GM12874 (cell line): ENCODE measurements at regions not wholly inside any gene's neighbourhood (a gene's known extent, or its start where the extent isn't known, plus 50 kb on each side); places are given as distances from the start of the nearest gene placed in this dataset.

Experiments used
- CTCF ChIP-seq: IDR thresholded peaks from 2 replicates; pipeline ENCODE4 v1.5.1; 2011; ENCODE audit warnings: low read depth, mild to moderate bottlenecking, control low read depth, low read length, moderate library complexity; ENCODE audit not compliant: insufficient read depth

DNA sequence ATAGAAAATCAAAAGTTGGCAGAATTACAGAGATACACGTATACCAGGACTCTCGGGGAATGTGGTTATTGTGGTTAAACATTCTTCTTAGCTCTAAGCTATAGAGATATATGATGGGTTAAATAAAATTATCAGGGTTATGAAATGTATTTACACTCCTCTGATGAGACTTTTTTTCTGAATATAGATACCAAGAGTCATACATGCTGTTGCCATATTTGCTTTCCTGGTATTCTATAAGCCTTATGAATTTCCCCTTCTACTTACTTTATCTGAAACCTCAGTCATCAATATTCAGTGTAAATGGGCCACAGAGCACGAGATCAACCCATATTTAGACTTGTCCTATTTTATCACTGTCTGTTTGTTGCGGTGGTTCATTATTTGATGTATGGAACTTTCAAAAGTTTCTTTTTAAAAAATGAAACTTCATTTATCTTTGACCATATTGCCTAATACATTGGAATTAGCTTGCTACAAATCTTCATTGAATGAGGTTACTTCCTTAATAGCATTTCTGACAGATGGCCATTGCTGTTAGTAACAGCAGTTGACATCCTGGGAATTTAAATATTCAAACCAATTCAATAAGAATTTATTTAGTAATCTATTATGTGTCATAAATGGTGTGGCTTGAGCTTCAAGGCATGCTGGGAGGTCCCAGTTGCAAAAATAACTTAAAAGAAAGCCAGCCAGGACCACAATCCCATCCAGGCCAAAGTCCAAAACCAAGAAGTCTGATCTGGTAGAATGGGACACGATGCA is 393.5 kb downstream of the PCNX1 start:
- no peak for TF ChIP-seq CTCF

- no peak for TF ChIP-seq CTCF
Observed at GRCh38 chr14:71301611-71302010, 394.4 kb downstream of the PCNX1 start.

- TF ChIP-seq CTCF = no peak
Observed at GRCh38 chr14:71304690-71305089, 397.4 kb downstream of the PCNX1 start.

DNA sequence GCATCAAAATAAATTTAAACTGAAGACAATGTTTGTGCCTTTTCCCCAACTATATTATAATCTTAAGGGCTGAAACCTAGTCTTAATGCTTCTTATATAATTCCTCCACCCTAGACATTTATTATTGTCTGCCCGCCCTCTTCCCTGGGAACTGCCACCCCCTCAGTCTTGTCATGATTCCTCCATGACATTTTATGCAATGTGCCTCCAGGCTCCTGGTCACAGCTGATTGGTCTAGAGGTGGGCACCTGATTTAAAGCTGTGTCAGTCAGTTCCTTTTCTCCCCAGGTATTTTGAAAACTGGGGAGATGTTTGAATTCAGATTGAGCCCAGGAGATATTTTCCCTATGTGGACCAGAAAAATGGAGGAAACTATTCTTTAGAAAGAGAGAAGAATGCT is 401.4 kb downstream of the PCNX1 start:
- no peak for TF ChIP-seq CTCF

DNA sequence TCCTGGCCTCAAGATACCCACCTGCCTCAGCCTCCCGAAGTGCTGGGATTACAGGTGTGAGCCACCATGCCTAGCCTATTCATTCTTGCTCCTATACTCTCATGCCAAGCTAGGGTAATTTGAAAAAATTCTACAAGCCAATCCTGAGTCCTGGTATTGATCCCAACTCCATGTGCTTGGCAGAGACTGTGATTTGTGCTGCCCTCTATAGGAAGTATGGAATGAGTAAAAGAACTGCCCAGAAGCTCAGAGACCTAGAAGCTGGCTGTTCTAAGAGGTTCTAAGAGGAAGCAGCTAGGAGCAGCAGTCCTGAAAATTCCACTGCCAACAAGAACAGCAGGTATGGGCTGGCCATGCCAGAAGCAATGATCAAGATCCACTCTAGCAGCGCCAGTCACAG is 402.5 kb downstream of the PCNX1 start:
- TF ChIP-seq CTCF = no peak

GRCh38 chr14:71311061-71311460 is 403.8 kb downstream of the PCNX1 start:
- no peak for TF ChIP-seq CTCF

DNA sequence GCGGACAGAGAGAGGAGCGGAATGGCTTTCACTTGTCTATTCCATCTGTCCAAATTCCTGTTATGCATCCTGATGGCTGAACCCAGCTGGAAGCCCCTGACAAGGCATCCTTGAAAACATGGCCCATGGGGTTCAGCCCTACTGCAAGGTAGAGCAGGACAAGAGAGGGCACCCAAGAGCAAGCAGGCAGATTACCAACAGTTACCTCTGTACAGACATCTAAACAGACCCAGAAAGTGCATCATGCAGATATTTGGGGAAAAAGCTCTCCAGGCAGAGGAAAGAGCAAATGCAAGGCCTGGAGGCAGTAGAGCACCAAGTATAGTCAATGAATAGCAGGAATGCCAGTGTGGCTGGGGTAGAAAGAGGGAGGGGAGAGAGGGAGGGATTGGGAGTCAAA is 407.5 kb downstream of the PCNX1 start:
- TF ChIP-seq CTCF = no peak
